ENCODE measurements at regions not wholly inside any gene's neighbourhood (a gene's known extent, or its start where the extent isn't known, plus 50 kb on each side); places are given as distances from the start of the nearest gene placed in this dataset.

- TF ChIP-seq CTCF (IDR thresholded peaks at IDR 0.05; ENCODE audit: insufficient read depth, low read depth, low read length, missing control alignments), result no peak
- H3K4me3 ChIP-seq (ENCODE audit: low read depth, low read length), result no peak overlapping the region
- no peak for DNase-seq (ENCODE audit: low read depth)
Measured at GRCh38 chr5:78726571-78726970, 78.0 kb upstream of the LHFPL2 start.

- TF ChIP-seq CTCF (IDR thresholded peaks at IDR 0.05; ENCODE audit: insufficient read depth, low read depth, low read length, missing control alignments), result no peak
Measured at GRCh38 chr5:78726003-78726402, 77.4 kb upstream of the LHFPL2 start.

DNA sequence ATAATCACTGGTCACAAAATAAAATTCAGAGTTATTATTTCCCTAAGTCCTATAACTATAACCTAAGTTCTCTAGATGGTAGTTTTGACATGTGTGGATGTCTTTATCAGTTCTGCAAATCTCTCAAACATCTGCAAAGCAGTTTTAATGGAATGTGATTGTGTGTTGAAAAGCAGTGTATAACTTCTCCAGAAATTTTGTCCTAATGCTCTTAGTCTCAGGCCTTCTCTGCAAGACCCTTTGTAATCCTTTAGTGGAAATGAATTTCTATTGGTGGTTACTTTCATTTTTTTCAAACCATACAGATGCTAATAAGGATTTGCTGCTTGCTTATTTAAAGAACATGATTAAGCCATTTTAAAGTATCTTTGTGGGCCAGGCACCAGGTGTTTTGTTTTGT, 75.5 kb upstream of the LHFPL2 start:
- no peak for DNase-seq (ENCODE audit: low read depth)
- H3K4me3 ChIP-seq (ENCODE audit: low read depth, low read length), result no peak overlapping the region
- no peak for TF ChIP-seq CTCF (IDR thresholded peaks at IDR 0.05; ENCODE audit: insufficient read depth, low read depth, low read length, missing control alignments)

More at GRCh38 chr5:78726003-78726402, 77.4 kb upstream of the LHFPL2 start:
- DNase-seq (ENCODE audit: low read depth), result no peak
- no peak overlapping the region for H3K4me3 ChIP-seq (ENCODE audit: low read depth, low read length)

DNA sequence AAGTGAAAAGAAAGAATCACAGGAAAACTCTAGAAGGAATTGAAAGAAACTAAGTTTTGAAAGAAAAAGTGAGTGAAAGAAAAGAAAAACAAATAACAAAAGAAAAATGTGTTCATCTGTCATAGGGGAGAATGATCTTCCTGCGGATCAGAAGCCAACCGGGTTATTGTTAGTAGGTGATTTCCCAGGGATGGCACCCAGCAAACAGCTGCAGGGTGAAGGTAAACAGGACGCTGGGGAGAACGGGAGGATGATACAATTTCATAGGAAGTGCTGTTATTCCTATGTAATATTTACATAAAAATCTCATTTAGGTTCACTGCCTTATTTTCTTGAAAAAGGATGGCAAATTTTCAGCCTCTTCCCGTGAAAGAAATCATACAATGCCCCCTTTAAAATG, 72.4 kb upstream of the LHFPL2 start:
- DNase-seq (ENCODE audit: low read depth), result peak; percentile 36
- TF ChIP-seq CTCF (IDR thresholded peaks at IDR 0.05; ENCODE audit: insufficient read depth, low read depth, low read length, missing control alignments), result no peak
- H3K4me3 ChIP-seq (ENCODE audit: low read depth, low read length), result no peak overlapping the region

DNA sequence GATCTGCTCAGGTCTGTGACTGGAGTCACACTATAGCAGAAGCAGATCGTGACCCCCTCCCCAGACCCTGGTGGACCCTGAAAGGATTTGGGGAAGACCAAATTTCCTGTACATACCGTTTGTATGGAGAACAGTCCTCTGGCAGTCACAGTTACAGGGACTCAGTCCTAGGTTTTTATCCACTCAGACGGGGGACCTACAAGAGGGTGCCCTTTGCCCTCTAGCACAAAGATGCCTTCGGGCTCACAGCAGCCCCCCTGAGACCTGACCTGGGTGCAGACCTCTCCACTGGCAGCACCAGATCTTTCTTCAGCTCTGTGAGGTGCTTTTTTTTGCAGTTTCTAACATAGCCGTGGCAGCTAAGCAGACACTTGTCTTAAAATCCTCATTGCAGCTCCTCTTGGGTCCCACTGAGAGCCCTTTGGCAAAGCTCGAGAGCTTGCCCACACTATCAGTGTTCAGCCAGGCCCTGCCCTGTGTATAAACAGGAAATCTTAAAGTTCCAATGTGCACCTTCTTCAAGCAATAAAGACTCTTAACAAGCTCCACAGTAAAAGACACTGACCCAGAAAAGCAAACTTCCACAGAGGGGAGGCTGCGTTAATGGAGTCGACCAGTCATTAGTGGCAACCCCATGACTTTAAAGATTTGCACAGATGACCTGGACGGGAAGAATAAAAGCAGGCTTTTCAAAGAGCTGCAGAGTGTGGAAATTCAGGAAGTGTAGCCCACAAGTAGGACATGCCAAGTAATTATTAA, 71.8 kb upstream of the LHFPL2 start:
- no peak for TF ChIP-seq CTCF (IDR thresholded peaks at IDR 0.05; ENCODE audit: insufficient read depth, low read depth, low read length, missing control alignments)
- H3K4me3 ChIP-seq (ENCODE audit: low read depth, low read length), result no peak overlapping the region
- no peak for DNase-seq (ENCODE audit: low read depth)

DNA sequence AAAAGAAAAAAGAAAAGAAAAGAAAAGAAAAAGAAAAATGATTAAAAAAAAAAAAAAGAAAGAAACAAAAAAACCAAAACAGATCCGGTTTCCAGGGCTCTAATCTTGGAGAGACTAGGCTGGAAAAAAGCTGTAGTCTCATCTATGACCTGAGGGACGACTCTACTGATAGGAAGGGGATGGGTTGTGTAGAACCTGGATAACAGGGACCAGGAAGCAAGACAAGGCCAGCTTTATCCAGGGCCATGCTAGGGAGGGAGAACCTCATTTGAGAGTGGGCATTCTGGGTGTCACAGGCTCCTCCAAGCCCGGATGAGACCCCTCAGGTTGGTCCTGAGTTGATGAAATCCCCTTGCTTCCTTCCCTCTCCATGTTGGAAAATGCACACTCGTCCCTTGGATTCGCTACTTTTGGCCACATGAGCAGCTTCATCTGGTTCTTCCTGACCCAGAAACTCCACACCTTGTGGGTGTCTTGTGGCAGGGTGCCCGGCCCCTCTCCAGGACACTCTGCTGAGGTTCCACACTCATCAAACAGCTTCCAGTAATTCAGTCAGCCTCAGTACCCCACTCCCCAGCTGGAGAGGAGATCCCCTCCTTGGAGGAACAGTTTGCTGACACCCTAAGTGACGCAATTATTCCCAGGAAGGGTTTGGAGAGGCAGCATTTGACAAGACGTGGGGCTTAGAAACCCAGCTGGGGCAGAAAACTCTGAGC, 71.1 kb upstream of the LHFPL2 start:
- TF ChIP-seq CTCF (IDR thresholded peaks at IDR 0.05; ENCODE audit: insufficient read depth, low read depth, low read length, missing control alignments), result no peak
- H3K4me3 ChIP-seq (ENCODE audit: low read depth, low read length), result no peak overlapping the region
- no peak for DNase-seq (ENCODE audit: low read depth)

All from GM12865 (cell line).